ENCODE measurements at regions not wholly inside any gene's neighbourhood (a gene's known extent, or its start where the extent isn't known, plus 50 kb on each side); places are given as distances from the start of the nearest gene placed in this dataset.

- no peak for DNase-seq (ENCODE audit: extremely low spot score, unreplicated experiment)
- Mint-ChIP-seq H3K4me1 (ENCODE audit: unreplicated experiment) (peaks cover 14% of the 10 kb centered on the region), H3K27me3 (no peaks in the 10 kb centered on the region), H3K27ac (no peak overlapping the region), H3K4me3 (no peak overlapping the region), H3K9me3 (no peaks in the 10 kb centered on the region), H3K36me3 (peaks cover 4% of the 10 kb centered on the region)
- TF ChIP-seq CTCF (conservative IDR thresholded peaks at IDR 0.05) = no peak
These were observed 89.9 kb upstream of the PELI1 start for GRCh38 chr2:64234150-64234549.

- no peak overlapping the region for H3K4me3 Mint-ChIP-seq
- DNase-seq (ENCODE audit: extremely low spot score, unreplicated experiment) = no peak
- H3K27ac Mint-ChIP-seq = no peak overlapping the region
- H3K9me3 Mint-ChIP-seq = no peaks in the 10 kb centered on the region
- H3K4me1 Mint-ChIP-seq (ENCODE audit: unreplicated experiment) = peaks cover 14% of the 10 kb centered on the region
- no peaks in the 10 kb centered on the region for H3K27me3 Mint-ChIP-seq
- no peak for TF ChIP-seq CTCF (conservative IDR thresholded peaks at IDR 0.05)
- H3K36me3 Mint-ChIP-seq = peaks cover 4% of the 10 kb centered on the region
These were observed 90.6 kb upstream of the PELI1 start for GRCh38 chr2:64234785-64235184.

- TF ChIP-seq CTCF (conservative IDR thresholded peaks at IDR 0.05) = no peak
- Mint-ChIP-seq H3K4me3 (no peak overlapping the region), H3K9me3 (no peaks in the 10 kb centered on the region), H3K36me3 (no peaks in the 10 kb centered on the region), H3K4me1 (ENCODE audit: unreplicated experiment) (peaks cover 10% of the 10 kb centered on the region), H3K27me3 (no peaks in the 10 kb centered on the region), H3K27ac (no peak overlapping the region)
- no peak for DNase-seq (ENCODE audit: extremely low spot score, unreplicated experiment)
These were observed 93.0 kb upstream of the PELI1 start for GRCh38 chr2:64237266-64237665.

GRCh38 chr2:64238799-64239198, 94.6 kb upstream of the PELI1 start:
- peaks cover 2% of the 10 kb centered on the region for H3K4me1 Mint-ChIP-seq (ENCODE audit: unreplicated experiment)
- H3K27me3 Mint-ChIP-seq = no peaks in the 10 kb centered on the region
- no peak overlapping the region for H3K4me3 Mint-ChIP-seq
- H3K36me3 Mint-ChIP-seq = no peaks in the 10 kb centered on the region
- TF ChIP-seq CTCF (conservative IDR thresholded peaks at IDR 0.05) = no peak
- H3K27ac Mint-ChIP-seq = no peak overlapping the region
- H3K9me3 Mint-ChIP-seq = no peaks in the 10 kb centered on the region
- no peak for DNase-seq (ENCODE audit: extremely low spot score, unreplicated experiment)

GRCh38 chr2:64243081-64244036, 99.1 kb upstream of the PELI1 start:
- Mint-ChIP-seq H3K9me3 (no peaks in the 10 kb centered on the region), H3K4me1 (ENCODE audit: unreplicated experiment) (no peaks in the 10 kb centered on the region)
- TF ChIP-seq CTCF (conservative IDR thresholded peaks at IDR 0.05) = no peak

More at GRCh38 chr2:64243081-64244036, 99.1 kb upstream of the PELI1 start:
- DNase-seq (ENCODE audit: extremely low spot score, unreplicated experiment) = no peak
- no peak overlapping the region for H3K27ac Mint-ChIP-seq
- no peak overlapping the region for H3K4me3 Mint-ChIP-seq
- no peaks in the 10 kb centered on the region for H3K36me3 Mint-ChIP-seq
- H3K27me3 Mint-ChIP-seq = no peaks in the 10 kb centered on the region

Data from type B pancreatic cell (in vitro differentiated cells).